ENCODE measurements at regions not wholly inside any gene's neighbourhood (a gene's known extent, or its start where the extent isn't known, plus 50 kb on each side); places are given as distances from the start of the nearest gene placed in this dataset.

DNA sequence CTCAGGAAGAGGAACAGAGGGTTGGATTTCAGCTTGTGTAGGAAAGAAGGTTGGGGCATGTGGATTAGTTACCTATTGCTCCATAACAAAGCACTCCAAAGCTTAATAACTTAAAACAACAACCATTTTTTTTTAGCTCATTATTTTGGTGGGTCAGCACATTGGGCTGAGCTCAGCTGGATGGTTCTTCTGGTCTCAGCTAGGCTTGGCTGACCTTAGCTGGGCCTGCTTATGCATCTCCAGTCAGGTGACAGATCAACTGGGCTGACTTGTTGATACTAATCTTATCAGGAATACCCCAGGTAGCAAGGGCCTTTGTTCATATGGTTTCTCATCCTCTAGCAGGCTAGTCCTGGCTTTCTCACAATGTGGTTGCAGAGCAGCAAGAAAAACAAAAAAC is 106.4 kb downstream of the C11orf91 start (continued):
- TF ChIP-seq ZNF224 (CRISPR knock-in tag; IDR thresholded peaks at IDR 0.05) (no peak), POLR2H (tag; IDR thresholded peaks at IDR 0.05; ENCODE audit: low read depth) (no peak), ZNF668 (CRISPR knock-in tag; IDR thresholded peaks at IDR 0.05) (no peak)
- TF ChIP-seq, protein P1, sequence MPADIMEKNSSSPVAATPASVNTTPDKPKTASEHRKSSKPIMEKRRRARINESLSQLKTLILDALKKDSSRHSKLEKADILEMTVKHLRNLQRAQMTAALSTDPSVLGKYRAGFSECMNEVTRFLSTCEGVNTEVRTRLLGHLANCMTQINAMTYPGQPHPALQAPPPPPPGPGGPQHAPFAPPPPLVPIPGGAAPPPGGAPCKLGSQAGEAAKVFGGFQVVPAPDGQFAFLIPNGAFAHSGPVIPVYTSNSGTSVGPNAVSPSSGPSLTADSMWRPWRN (IDR thresholded peaks at IDR 0.05; ENCODE audit: low read depth), result no peak

- POLR2A ChIA-PET, result interaction anchor here (0.6 kb wide), 1 partner anchor 8 kb away, joined by 3 read pairs; no protein-coding TSS in a partner anchor
- BruUV-seq (replicated peaks), result no TSS peak
Measured at GRCh38 chr11:33590441-33590840, 110.2 kb downstream of the C11orf91 start.

More at GRCh38 chr11:33590441-33590840, 110.2 kb downstream of the C11orf91 start:
- Histone ChIP-seq H3K9me1 (ENCODE audit: control insufficient read depth, insufficient read depth, low read length) (no peaks in the 10 kb centered on the region), H3K79me2 (ENCODE audit: control insufficient read depth, insufficient read depth, low read length) (no peaks in the 10 kb centered on the region), H3K4me1 (replicated peaks in 1 of 2; ENCODE audit: control insufficient read depth in 2 of 2, insufficient read depth in 2 of 2, low read length in 2 of 2) (no peaks in the 10 kb centered on the region), H3K9ac (ENCODE audit: insufficient read depth in 1 of 2, low read depth in 2 of 2, low read length in 2 of 2) (no peak overlapping the region), H3K4me3 (no peak overlapping the region), H3K4me2 (ENCODE audit: insufficient read depth, low read length) (no peak overlapping the region), H3K27ac (ENCODE audit: extremely low read depth, low read depth, low read length) (no peak overlapping the region), H3K27me3 (ENCODE audit: control insufficient read depth in 2 of 2, insufficient read depth in 2 of 2, low read length in 2 of 2) (peaks cover 0 to 7% of the 10 kb centered on the region in 2 experiments; a peak in 3 of 5 replicates), H4K20me1 (replicated peaks; ENCODE audit: control insufficient read depth, insufficient read depth, low read length) (no peaks in the 10 kb centered on the region), H3K36me3 (ENCODE audit: control insufficient read depth, insufficient read depth, low read length) (no peaks in the 10 kb centered on the region), H3K9me3 (replicated peaks; ENCODE audit: control insufficient read depth, insufficient read depth, low read depth, low read length) (no peaks in the 10 kb centered on the region), H2AFZ (ENCODE audit: low read depth, low read length) (no peak overlapping the region)
- in situ Hi-C loops (cut with MboI), result no loop called here
- TF ChIP-seq SLC30A9 (CRISPR knock-in tag; IDR thresholded peaks at IDR 0.05) (no peak), RFX5 (IDR thresholded peaks at IDR 0.05; ENCODE audit: low read depth, low read length) (no peak), ZNF311 (CRISPR knock-in tag; IDR thresholded peaks at IDR 0.05) (no peak), RFX7 (CRISPR knock-in tag; IDR thresholded peaks at IDR 0.05) (no peak), MYC (IDR thresholded peaks at IDR 0.05; ENCODE audit: low read depth, low read length) (no peak), MYC (CRISPR knock-in tag; IDR thresholded peaks at IDR 0.05; ENCODE audit: borderline replicate concordance, low read depth) (no peak), MED1 (CRISPR knock-in tag; IDR thresholded peaks at IDR 0.05; ENCODE audit: borderline replicate concordance) (no peak), ERF (CRISPR knock-in tag; IDR thresholded peaks at IDR 0.05) (no peak)
- intact Hi-C loops (cut with micrococcal nuclease), result no loop called here
- 5% methylated on average over 4 of the region's 4 CpGs for WGBS (ENCODE audit: insufficient coverage, low coverage, missing lambda C conversion rate)
- CTCF ChIA-PET (ENCODE audit: low intra/inter-chr PET ratio), result no interaction called here
- DNase-seq (ENCODE audit: extremely low read depth in 1 of 4, low spot score in 3 of 4) (no peak), ATAC-seq (no peak), FAIRE-seq (no peak)

All from K562 (cell line).